Amniotic stem cell (primary cell): ENCODE measurements at regions not wholly inside any gene's neighbourhood (a gene's known extent, or its start where the extent isn't known, plus 50 kb on each side); places are given as distances from the start of the nearest gene placed in this dataset.
A peak's percentile ranks its signal among the peaks of the same experiment; 100 is the strongest.

ENCODE experiments used
- DNase-seq: peaks from one replicate; lab custom pipeline; 2025; lab: John Stamatoyannopoulos, UW

- DNase-seq, result no peak
Observed at GRCh38 chr13:79663977-79664636, 183.2 kb downstream of the NDFIP2 start.

GRCh38 chr13:79663435-79663834 is 182.5 kb downstream of the NDFIP2 start:
- DNase-seq, result no peak

GRCh38 chr13:79662882-79663281 is 181.9 kb downstream of the NDFIP2 start:
- no peak for DNase-seq

DNA sequence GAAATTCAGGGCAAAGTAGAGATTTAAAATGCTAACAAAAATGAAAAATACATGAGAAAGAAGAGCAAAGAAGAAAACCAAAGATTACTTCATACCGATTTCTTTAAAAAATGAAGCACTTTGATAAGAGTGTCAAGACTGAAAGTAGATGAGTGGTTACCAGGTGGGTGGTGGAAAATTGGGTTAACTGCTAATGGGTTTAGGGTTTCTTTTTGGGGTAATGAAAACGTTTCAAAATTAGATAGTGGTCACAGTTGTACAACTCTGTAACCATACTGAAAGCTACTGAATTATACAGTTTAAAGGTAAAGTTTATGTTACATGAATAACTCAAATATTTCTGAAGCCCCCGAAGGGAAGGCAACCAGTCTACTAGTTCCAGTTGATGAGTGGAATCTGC is 179.4 kb downstream of the NDFIP2 start:
- no peak for DNase-seq

DNA sequence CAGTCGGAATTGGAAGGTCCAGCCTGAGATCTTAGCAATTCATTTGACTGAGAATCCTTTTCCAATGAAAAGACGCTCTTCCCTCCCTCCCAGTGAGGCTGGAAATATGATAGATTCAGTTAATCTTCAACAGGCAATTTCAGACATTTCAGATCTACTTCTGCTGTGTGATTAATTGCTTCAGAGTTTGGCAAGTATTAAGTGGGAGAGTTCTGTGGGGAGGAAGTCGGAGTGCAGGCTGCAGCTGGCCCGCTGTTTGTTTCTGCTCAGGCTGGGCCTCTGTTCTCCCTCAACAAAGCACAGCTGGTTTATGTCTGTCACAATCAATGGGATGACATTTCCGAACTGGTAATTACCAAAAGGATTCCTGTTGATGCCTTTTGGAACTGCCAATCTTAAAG is 178.2 kb downstream of the NDFIP2 start:
- no peak for DNase-seq

DNA sequence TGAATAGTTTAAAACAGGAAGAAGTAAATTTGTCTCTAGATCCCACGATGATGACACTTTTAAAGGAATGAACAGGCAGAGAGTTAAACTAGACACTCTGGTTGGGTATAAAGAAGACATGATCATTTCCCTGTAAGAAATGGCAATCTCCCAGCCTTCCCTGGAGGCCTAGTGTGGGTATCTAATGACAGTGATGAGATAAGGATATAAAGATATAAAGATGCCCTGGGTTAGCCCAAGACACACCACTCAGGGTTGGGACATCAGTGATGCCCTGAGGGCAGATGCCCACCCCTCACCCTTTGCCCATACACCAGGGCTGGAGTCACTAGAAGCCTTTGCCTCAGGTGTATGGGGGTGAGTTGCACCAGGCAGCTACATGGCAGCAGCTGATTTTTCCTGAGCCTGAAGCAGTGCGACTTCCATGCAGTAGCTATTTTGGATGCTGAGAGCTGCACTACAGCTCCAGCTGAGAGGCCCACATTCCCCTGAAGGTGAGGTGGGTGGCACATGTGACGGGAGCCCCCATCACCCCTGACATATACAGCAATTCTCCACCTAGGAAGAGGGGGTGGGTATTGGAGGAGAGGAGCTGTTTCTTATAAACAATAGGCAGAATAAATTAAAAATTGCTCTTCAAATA is 177.5 kb downstream of the NDFIP2 start:
- DNase-seq, result no peak

DNA sequence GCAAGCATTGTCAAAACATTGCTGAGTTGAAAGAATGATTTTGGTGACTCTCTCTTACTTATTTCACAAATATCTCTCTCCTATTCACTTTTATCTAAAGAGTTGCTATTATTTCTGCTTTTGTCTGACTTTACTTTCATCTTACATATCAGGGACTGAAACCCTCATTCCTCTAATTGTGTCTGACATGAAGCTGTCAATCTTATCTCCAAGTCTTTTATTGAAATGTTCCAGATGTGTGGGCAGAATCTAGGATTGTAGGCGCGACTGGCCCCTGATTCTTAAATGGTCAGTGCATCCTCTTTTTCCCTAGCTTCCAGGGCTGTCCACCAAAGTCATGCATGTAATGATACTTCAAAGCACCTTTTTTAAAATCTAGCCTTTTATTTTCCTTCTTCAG is 174.6 kb downstream of the NDFIP2 start:
- DNase-seq, result no peak

DNA sequence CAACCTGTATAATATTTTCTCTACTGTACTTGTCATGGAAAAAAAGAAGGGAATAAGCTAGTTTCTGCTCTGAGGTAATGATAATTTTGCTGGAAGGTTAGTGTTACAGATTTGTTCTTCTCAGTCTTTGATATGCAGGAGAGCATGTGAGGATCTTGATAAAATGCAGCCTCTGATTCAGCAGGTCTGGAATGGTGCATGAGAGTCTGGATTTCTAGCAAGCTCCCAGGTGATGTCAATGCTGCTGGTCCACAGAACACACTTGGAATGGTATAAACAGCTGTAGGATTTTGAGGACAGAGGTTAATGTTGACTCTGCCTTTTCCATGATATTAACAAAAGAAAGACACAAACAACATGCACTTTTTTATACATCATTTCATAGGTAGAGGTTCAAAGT is 173.6 kb downstream of the NDFIP2 start:
- DNase-seq, result no peak

- no peak for DNase-seq
Observed at GRCh38 chr13:79650688-79651087, 169.7 kb downstream of the NDFIP2 start.

DNA sequence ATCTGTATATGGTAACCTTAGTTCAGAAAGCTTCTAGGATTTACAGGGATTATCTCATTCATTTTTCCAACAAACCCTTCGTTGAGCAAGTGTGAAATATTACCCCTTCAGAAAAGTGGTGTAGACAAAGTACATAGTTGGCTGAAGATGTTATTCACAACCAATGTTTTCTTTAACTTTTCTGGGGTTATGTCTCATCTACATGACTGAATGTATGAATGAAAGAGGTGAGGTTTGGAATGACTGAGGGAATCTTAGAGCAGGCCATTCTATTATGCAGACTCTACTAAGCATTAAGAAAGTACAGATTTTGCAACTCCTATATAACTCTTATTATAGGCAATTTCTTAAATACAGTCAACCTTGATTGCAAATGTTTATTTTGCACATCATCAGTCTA is 167.2 kb downstream of the NDFIP2 start:
- DNase-seq, result no peak

DNA sequence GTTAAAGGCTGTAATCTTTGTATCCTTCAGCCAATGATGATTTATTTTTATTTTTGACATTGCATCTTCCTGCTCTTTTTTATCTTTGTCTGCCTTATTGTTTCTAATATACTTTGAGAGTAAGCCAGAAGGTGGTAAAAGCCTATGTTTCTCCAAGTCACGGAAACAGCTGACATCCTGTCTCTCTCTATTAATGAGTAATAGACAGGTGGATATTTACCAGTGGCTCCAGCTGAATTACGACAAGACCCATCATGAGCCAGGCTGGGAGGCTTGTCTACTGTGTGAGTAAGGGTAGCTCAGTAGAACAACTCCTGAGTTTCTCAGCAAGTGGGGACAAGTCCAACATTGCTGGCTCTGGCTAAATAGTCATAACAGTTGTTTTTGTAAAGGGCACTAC is 166.6 kb downstream of the NDFIP2 start:
- no peak for DNase-seq

DNA sequence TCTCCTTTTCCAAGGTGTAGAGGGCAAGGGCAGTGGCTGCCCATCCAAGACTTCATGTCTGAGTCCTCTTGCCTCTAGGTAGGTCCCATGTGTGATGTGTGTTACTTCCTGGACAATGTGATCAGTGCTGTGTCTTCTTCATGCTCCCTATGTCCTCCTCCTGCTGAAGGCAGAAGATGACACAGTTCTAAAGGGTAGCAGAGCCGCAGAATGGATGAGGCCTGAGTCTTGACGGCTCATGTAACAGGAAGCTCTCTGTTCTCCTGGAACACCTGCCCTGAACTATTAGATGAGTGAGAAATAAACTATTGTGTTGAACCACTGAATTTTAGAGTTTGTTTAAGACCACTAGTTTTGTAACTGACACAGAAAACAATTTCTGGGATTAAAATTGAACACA is 165.9 kb downstream of the NDFIP2 start:
- no peak for DNase-seq

- DNase-seq, result no peak
Observed at GRCh38 chr13:79645569-79645968, 164.6 kb downstream of the NDFIP2 start.

GRCh38 chr13:79642596-79642995 is 161.6 kb downstream of the NDFIP2 start:
- DNase-seq, result no peak

GRCh38 chr13:79637133-79637763 is 156.3 kb downstream of the NDFIP2 start:
- DNase-seq, result no peak

GRCh38 chr13:79631051-79631659 is 150.2 kb downstream of the NDFIP2 start:
- peak; percentile 93 for DNase-seq

DNA sequence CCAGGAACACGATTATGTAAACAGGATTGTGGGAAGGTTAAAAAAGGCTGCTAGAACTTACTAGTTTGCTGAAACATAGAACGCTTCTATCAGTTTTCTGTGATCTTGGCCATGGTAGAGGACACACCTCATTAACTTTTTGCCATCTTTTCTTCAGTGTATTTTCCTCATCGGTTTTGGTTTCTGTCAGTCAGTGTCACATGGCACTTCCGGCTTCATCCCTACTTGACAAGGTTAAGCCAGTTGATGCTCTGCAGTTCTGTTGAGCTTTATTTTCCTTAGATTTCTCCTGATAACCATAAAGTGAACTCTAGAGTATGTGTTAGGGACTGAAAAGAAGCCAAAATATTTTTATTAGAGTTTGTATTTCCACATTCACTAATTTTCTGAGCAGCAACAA is 147.5 kb downstream of the NDFIP2 start:
- no peak for DNase-seq

DNA sequence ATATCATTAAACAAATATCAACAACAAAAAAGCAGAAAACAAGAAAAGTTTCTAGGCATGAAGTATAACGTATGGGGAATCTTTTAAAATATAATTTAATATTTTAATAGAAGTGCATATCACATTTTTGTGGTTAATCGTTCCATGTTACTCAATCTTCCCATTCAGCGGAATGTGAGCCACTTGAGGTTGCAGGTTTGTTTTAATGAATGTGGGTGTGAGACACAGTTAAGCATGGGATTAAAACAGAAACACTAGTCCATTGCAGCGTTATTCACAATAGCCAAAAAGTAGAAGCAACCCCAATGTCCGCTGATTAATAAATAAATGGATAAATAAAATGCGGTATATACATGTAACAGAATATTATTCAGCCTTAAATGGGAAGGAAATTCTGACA is 146.0 kb downstream of the NDFIP2 start:
- no peak for DNase-seq

DNA sequence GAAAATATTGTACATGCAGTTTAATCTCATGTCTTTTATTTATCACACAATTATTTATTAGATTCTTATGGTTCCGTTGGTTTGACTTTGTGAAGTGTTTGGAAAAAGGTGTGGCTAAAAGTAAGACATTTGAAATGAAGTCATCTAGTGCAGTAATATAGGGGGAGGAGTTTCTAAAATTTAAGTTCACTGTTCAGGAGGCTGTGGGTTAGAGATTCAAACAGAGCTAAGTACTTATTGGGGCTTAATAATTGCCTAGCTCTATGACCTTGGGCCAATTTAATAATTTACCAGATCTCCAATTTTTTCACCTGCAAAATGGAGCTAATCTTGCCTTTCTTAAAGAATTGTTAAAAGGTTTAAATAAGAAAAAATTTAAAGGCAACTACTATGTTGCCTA is 144.6 kb downstream of the NDFIP2 start:
- DNase-seq, result no peak

- no peak for DNase-seq
Observed at GRCh38 chr13:79621902-79622301, 140.9 kb downstream of the NDFIP2 start.

GRCh38 chr13:79621449-79621848 is 140.5 kb downstream of the NDFIP2 start:
- no peak for DNase-seq

DNA sequence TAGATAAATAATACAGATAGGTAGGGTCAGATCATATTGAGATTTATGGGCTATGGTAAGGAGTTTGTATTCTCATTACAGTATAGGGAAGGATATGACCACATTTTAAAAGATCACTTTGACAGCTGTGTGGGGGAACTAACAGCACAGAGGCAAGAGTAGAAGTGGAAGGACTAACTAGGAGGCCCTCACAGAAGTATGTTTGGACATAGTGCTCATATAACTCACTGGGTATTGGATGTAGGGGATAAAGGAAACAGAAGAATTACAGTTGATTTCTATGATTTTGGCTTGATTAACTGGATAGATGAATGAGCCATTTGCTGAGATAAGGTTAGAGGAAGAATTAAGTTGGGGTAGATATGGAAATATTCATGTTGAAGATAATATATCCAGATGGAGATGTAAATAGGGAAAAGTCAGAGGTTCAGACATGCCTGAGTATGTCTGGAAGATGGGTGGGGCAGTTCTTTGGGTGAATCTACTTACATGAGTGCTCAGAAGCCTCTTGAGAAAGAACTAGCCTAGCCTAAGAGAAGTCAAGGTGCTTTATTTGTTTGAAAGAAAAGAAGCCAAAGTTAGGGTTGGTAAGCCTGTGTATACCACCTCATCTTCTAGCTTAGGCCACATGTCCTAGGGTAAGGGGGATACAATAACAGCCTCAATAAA is 133.4 kb downstream of the NDFIP2 start:
- DNase-seq, result no peak

DNA sequence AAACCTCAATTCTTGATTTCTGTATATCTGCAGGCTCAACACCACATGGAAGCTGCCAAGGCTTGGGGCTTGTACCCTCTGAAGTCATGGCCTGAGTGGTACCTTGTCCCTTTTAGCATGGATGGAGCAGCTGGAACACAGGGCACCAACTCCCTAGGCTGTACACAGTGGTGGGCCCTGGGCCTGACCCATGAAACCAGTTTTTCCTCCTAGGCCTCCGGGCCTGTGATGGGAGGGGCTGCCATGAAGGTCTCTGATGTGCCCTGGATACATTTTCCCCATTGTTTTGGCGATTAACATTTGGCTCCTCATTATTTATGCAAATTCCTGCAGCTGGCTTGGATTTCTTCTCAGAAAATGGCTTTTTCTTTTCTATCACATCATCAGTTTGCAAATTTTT is 131.6 kb downstream of the NDFIP2 start:
- DNase-seq, result no peak
